MM.1S (cell line): ENCODE measurements at regions not wholly inside any gene's neighbourhood (a gene's known extent, or its start where the extent isn't known, plus 50 kb on each side); places are given as distances from the start of the nearest gene placed in this dataset.

ENCODE experiments used
- CTCF ChIP-seq: fragments of 300-600 bp; sonication (generic); IDR thresholded peaks from 2 replicates; pipeline ENCODE4 v1.5.1; 2016; ENCODE audit warnings: antibody characterized with exemption, low read length, mixed read lengths
- EZH2 ChIP-seq: fragments of 300-600 bp; sonication (generic); optimal IDR thresholded peaks from 2 replicates; pipeline ENCODE3; 2017; ENCODE audit warnings: low read depth, mild to moderate bottlenecking, antibody characterized with exemption, low read length, mixed read lengths
- EZH2phosphoT487 ChIP-seq: fragments of 300-600 bp; sonication (generic); IDR thresholded peaks from 2 replicates; pipeline ENCODE4 v1.6.1; 2018; ENCODE audit warnings: antibody characterized with exemption, low read length

DNA sequence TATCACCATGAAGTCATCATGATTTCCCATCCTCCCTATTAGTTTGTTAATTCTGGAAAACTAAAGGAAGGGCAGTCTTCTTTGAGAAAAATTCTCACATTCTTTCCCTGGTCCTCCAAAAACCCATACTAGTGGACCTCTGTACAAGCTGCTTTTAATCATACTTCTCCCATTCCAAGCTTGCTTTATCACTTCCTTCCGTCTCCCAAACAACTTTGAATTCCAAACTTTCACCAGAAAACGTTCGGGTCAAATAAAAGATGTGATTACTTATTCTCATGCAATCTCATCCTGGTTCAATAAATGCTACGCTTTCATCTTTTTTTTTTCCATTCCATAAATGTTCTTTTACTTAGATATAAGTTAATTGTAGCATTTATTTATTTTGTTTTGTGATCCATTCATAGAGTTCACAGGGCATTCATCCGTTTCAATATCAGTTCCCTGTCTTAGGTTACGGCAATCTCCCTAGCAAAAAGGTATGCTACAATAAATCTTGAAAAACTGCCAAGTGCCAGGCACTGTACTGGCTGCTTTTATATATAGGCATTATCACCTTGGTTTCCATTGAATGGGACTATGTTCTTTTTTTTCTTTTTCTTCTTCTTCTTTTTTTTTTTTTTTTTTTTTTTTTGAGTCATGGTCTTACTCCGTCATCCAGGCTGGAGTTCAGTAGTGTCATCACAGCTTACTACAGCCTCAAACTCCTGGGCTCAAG, 100.2 kb upstream of the GREM2 start:
- TF ChIP-seq EZH2phosphoT487: no peak
- TF ChIP-seq EZH2: no peak
- TF ChIP-seq CTCF: no peak
